ENCODE measurements at regions not wholly inside any gene's neighbourhood (a gene's known extent, or its start where the extent isn't known, plus 50 kb on each side); places are given as distances from the start of the nearest gene placed in this dataset.
"Not testable (repeated sequence)": the region's sequence is repeated elsewhere in the genome, so short reads cannot be mapped to it uniquely, and the experiment has no call there.

- DNase-seq, result no peak
These were observed 72.5 kb downstream of the RGS12 start for GRCh38 chr4:3365326-3365725.

GRCh38 chr4:3365871-3366842, 73.3 kb downstream of the RGS12 start:
- DNase-seq, result no peak

- no peak for DNase-seq
These were observed 74.3 kb downstream of the RGS12 start for GRCh38 chr4:3366893-3367775.

- DNase-seq, result no peak
These were observed 73.9 kb upstream of the HGFAC start for GRCh38 chr4:3367866-3368265.

GRCh38 chr4:3368334-3368733, 73.4 kb upstream of the HGFAC start:
- no peak for DNase-seq

GRCh38 chr4:3368841-3369760, 72.7 kb upstream of the HGFAC start:
- DNase-seq, result no peak

GRCh38 chr4:3369781-3370674, 71.7 kb upstream of the HGFAC start:
- DNase-seq, result peak; percentile 15

- DNase-seq, result no peak
These were observed 70.5 kb upstream of the HGFAC start for GRCh38 chr4:3371033-3372001.

- no peak for DNase-seq
These were observed 69.4 kb upstream of the HGFAC start for GRCh38 chr4:3372264-3372932.

- peak; percentile 68 for DNase-seq
These were observed 68.8 kb upstream of the HGFAC start for GRCh38 chr4:3372933-3373465.

- no peak for DNase-seq
These were observed 68.3 kb upstream of the HGFAC start for GRCh38 chr4:3373468-3373867.

- DNase-seq, result no peak
These were observed 67.6 kb upstream of the HGFAC start for GRCh38 chr4:3374011-3374645.

- no peak for DNase-seq
These were observed 67.1 kb upstream of the HGFAC start for GRCh38 chr4:3374667-3375066.

GRCh38 chr4:3375688-3376087, 66.1 kb upstream of the HGFAC start:
- no peak for DNase-seq

- DNase-seq, result no peak
These were observed 65.5 kb upstream of the HGFAC start for GRCh38 chr4:3376266-3376665.

- DNase-seq, result no peak
These were observed 64.2 kb upstream of the HGFAC start for GRCh38 chr4:3377557-3377956.

- not testable (repeated sequence) for DNase-seq
These were observed 61.4 kb upstream of the HGFAC start for GRCh38 chr4:3380336-3380735.

- not testable (repeated sequence) for DNase-seq
These were observed 60.6 kb upstream of the HGFAC start for GRCh38 chr4:3381208-3381607.

- no peak for DNase-seq
These were observed 59.5 kb upstream of the HGFAC start for GRCh38 chr4:3382251-3382650.

All from OCI-M1 (cell line).